Smooth muscle cell (in vitro differentiated cells): ENCODE measurements at regions not wholly inside any gene's neighbourhood (a gene's known extent, or its start where the extent isn't known, plus 50 kb on each side); places are given as distances from the start of the nearest gene placed in this dataset.

ENCODE experiments used
- DNase-seq: peaks from one replicate; lab custom pipeline; 2025; ENCODE audit not compliant: unreplicated experiment; lab: John Stamatoyannopoulos, UW
- H2AFZ ChIP-seq: fragments of 200-600 bp; sonication (generic); 2 replicates; pipeline ENCODE4 v1.6.0; 2016; ENCODE audit warnings: antibody characterized with exemption, low read depth, mild to moderate bottlenecking
- H3F3A ChIP-seq: fragments of 200-600 bp; sonication (generic); 2 replicates; pipeline ENCODE4 v1.6.0; 2017; ENCODE audit warnings: antibody characterized with exemption, low read depth
- H3K27ac ChIP-seq: fragments of 200-600 bp; sonication (generic); 2 replicates; pipeline ENCODE4 v1.5.1; 2016; ENCODE audit warnings: low read depth, mild to moderate bottlenecking
- H3K27me3 ChIP-seq: fragments of 200-600 bp; sonication (generic); 2 replicates; pipeline ENCODE4 v1.6.1; 2016; ENCODE audit warnings: low read depth, mild to moderate bottlenecking
- H3K36me3 ChIP-seq: fragments of 200-600 bp; sonication (generic); 2 replicates; pipeline ENCODE4 v1.5.1; 2016; ENCODE audit warnings: low read depth
- H3K4me1 ChIP-seq: fragments of 200-600 bp; sonication (generic); 2 replicates; pipeline ENCODE4 v1.5.1; 2016; ENCODE audit warnings: low read depth
- H3K4me2 ChIP-seq: fragments of 200-600 bp; sonication (generic); 2 replicates; pipeline ENCODE4 v1.6.0; 2016; ENCODE audit warnings: mild to moderate bottlenecking
- H3K4me3 ChIP-seq: fragments of 200-600 bp; sonication (generic); 2 replicates; pipeline ENCODE4 v1.5.1; 2016; ENCODE audit warnings: mild to moderate bottlenecking
- H3K79me2 ChIP-seq: fragments of 200-600 bp; sonication (generic); 2 replicates; pipeline ENCODE4 v1.6.0; 2016; ENCODE audit warnings: low read depth, mild to moderate bottlenecking
- H3K9ac ChIP-seq: fragments of 200-600 bp; sonication (generic); 2 replicates; pipeline ENCODE4 v1.6.0; 2016; ENCODE audit warnings: low read depth
- H3K9me3 ChIP-seq: fragments of 200-600 bp; sonication (generic); replicated peaks from 2 replicates; pipeline ENCODE4 v1.5.1; 2016; ENCODE audit warnings: low read depth
- H4K20me1 ChIP-seq: fragments of 200-600 bp; sonication (generic); 2 replicates; pipeline ENCODE4 v1.6.0; 2016; ENCODE audit warnings: low read depth
- WGBS: methylation state at CpG from one replicate; pipeline ENCODE4 v1.1.7; 2016; ENCODE audit warnings: low lambda C conversion rate; 5-methylcytosine and 5-hydroxymethylcytosine counted together
- TF ChIP-seq, protein P1 (sequence below): fragments of 200-600 bp; sonication (generic); IDR thresholded peaks from 2 replicates; pipeline ENCODE4 v1.5.1; 2017; ENCODE audit warnings: borderline replicate concordance, mild to moderate bottlenecking, antibody characterized with exemption; ENCODE audit not compliant: insufficient read depth, poor library complexity, severe bottlenecking

DNA sequence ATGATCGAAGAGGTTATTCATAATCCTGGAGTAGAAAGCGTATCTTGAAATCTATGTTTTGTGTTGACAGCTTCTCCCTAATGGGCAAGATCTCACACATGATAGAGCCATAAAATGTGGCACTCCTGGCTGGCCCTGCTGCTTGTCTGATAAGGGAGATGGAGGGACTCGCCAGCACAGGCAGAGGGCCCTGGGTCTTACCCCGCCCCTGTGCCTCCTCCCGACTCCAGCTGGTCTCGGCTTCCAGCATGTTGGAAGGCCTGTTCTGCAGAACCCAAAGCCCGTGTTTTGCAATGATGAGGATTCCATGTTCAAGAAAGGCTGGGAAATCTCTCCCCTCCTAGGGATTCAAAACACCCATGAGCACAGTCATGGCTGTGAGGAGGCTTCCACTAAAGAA is 106.7 kb upstream of the SDK2 start:
- Histone ChIP-seq H3K27me3 (peaks cover 24% of the 10 kb centered on the region), H3K4me2 (no peak overlapping the region), H3K4me3 (no peak overlapping the region), H3K79me2 (no peaks in the 10 kb centered on the region), H3K36me3 (no peaks in the 10 kb centered on the region), H3K27ac (no peak overlapping the region), H3F3A (no peaks in the 10 kb centered on the region), H2AFZ (no peak overlapping the region), H4K20me1 (no peaks in the 10 kb centered on the region), H3K4me1 (no peaks in the 10 kb centered on the region), H3K9ac (no peak overlapping the region), H3K9me3 (no peaks in the 10 kb centered on the region)
- TF ChIP-seq, protein P1, sequence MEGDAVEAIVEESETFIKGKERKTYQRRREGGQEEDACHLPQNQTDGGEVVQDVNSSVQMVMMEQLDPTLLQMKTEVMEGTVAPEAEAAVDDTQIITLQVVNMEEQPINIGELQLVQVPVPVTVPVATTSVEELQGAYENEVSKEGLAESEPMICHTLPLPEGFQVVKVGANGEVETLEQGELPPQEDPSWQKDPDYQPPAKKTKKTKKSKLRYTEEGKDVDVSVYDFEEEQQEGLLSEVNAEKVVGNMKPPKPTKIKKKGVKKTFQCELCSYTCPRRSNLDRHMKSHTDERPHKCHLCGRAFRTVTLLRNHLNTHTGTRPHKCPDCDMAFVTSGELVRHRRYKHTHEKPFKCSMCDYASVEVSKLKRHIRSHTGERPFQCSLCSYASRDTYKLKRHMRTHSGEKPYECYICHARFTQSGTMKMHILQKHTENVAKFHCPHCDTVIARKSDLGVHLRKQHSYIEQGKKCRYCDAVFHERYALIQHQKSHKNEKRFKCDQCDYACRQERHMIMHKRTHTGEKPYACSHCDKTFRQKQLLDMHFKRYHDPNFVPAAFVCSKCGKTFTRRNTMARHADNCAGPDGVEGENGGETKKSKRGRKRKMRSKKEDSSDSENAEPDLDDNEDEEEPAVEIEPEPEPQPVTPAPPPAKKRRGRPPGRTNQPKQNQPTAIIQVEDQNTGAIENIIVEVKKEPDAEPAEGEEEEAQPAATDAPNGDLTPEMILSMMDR = no peak
- whole genome bisulfite sequencing = 40% methylated on average over 7 of the region's 7 CpGs
- no peak for DNase-seq

DNA sequence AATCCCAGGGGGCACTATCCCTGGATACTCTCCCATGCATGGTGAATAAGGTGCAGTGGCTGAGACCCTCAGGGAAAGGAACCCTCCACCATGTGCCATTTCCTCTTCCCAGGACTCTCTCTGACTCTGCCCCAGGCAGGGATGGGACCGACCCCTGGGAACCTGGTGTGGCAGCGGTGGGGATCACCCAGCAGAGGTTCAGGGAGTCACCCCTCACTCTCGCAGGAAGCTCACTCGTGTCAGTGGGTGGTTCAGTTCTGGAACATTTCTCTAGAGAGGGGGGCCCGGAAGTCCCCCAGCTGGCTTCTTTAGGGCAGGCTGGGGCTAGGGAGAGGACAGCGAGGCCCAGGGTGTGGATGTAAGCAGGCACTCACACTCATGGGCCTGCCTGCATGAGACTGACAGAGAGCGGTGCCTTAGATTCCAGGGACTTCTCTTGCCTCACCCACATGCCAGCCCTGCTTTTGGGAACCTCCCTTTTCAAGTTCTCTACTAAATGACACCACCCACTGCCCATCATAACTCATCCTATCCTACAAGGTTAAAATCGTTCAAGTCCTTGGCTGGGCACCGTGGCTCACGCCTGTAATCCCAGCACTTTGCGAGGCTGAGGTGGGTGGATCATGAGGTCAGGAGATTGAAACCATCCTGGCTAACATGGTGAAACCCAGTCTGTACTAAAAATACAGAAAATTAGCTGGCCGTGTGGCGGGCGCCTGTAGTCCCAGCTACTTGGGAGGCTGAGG is 109.7 kb upstream of the SDK2 start:
- Histone ChIP-seq H3F3A (no peaks in the 10 kb centered on the region), H3K27me3 (peaks cover 24% of the 10 kb centered on the region), H2AFZ (no peak overlapping the region), H3K9me3 (no peaks in the 10 kb centered on the region), H4K20me1 (no peaks in the 10 kb centered on the region), H3K36me3 (no peaks in the 10 kb centered on the region), H3K27ac (no peak overlapping the region), H3K4me3 (no peak overlapping the region), H3K4me1 (no peaks in the 10 kb centered on the region), H3K79me2 (no peaks in the 10 kb centered on the region), H3K9ac (no peak overlapping the region), H3K4me2 (no peak overlapping the region)
- WGBS = 82% methylated on average over 14 of the region's 14 CpGs
- TF ChIP-seq, protein P1 = no peak
- DNase-seq = no peak

DNA sequence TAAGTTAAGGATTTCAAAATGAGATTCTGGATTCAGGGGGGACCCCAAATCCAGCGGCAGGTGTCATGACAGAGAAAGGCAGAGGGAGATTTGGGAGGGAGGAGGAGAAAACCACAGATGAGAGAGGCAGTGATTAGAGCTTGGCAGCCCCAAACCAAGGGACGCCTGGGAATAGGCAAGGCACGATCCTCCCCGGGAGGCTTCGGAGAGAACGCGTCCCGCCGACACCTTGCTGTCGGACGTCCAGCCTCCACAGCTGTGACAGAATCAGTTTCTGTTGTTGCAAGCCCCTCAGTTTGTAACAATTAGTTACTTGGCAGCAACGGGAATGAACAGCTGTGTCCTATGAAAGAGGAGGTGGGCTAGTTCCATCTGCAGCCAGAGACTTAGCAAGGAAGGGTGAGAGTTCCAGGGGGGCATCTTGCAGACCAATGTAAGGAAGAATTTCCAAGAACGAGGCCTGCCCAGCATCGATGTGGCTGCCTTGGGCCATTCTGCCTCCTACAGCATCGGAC is 110.7 kb upstream of the SDK2 start:
- Histone ChIP-seq H3K9me3 (no peaks in the 10 kb centered on the region), H2AFZ (no peak overlapping the region), H3K36me3 (no peaks in the 10 kb centered on the region), H3K4me2 (no peak overlapping the region), H3F3A (no peaks in the 10 kb centered on the region), H4K20me1 (no peaks in the 10 kb centered on the region), H3K27ac (no peak overlapping the region), H3K27me3 (peaks cover 24% of the 10 kb centered on the region), H3K4me1 (no peaks in the 10 kb centered on the region), H3K4me3 (no peak overlapping the region), H3K79me2 (no peaks in the 10 kb centered on the region), H3K9ac (no peak overlapping the region)
- no peak for DNase-seq
- TF ChIP-seq, protein P1 = no peak
- 96% methylated on average over 15 of the region's 15 CpGs for WGBS

DNA sequence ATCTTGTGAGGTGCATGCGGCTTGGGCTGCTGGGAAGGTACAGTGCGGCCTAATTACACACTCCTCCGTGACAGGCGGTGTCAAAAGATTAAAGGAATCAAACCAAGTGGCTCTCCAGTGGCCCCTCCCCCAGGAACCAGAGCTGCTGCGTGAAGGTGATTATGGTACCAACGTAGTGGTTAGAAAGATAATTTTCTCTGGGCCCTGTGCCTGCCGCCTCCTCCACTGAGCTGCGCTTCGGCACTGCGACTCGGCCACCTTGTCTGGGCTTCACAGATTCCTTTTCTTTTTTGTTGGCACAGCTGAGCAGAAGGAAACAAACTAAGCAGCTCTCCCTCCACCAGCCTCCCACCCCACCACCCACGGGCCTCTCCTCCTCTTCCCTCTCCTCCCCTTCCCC is 113.2 kb upstream of the SDK2 start:
- H3K9me3 ChIP-seq = no peaks in the 10 kb centered on the region
- no peak overlapping the region for H2AFZ ChIP-seq
- H3K27me3 ChIP-seq = peaks cover 24% of the 10 kb centered on the region
- TF ChIP-seq, protein P1 = no peak
- 79% methylated on average over 12 of the region's 12 CpGs for WGBS
- H3K79me2 ChIP-seq = no peaks in the 10 kb centered on the region
- no peaks in the 10 kb centered on the region for H3K36me3 ChIP-seq
- no peaks in the 10 kb centered on the region for H4K20me1 ChIP-seq
- H3K4me1 ChIP-seq = no peaks in the 10 kb centered on the region
- H3F3A ChIP-seq = no peaks in the 10 kb centered on the region
- no peak for DNase-seq
- H3K4me2 ChIP-seq = no peak overlapping the region
- H3K9ac ChIP-seq = no peak overlapping the region
- H3K27ac ChIP-seq = no peak overlapping the region
- H3K4me3 ChIP-seq = no peak overlapping the region
